Stomach (tissue), 4 donors: ENCODE measurements at regions not wholly inside any gene's neighbourhood (a gene's known extent, or its start where the extent isn't known, plus 50 kb on each side); places are given as distances from the start of the nearest gene placed in this dataset.

Experiments used
- POLR2A ChIP-seq, 4 donors: fragments of 450-650 bp; IDR thresholded peaks; one replicate each; pipeline ENCODE4 v1.6.1; 2016; ENCODE audit warnings: antibody characterized with exemption in 4 of 4, control low read depth in 2 of 4, mild to moderate bottlenecking in 1 of 4, moderate library complexity in 1 of 4
- POLR2AphosphoS5 ChIP-seq, 3 donors: sonication (generic); formaldehyde crosslinking; IDR thresholded peaks; one replicate each; pipeline ENCODE4 v1.6.1; 2016; ENCODE audit warnings: antibody characterized with exemption in 3 of 3
- TF ChIP-seq, protein P1 (sequence below), 7 experiments: fragments of 450-650 bp in 4 of 7; fragments of 200-600 bp in 3 of 7; sonication (generic) in 3 of 7; IDR thresholded peaks; one replicate each; pipeline ENCODE4 v1.5.1; 2016 to 2019; ENCODE audit warnings: antibody characterized with exemption in 7 of 7, control low read depth in 2 of 7, mild to moderate bottlenecking in 1 of 7

DNA sequence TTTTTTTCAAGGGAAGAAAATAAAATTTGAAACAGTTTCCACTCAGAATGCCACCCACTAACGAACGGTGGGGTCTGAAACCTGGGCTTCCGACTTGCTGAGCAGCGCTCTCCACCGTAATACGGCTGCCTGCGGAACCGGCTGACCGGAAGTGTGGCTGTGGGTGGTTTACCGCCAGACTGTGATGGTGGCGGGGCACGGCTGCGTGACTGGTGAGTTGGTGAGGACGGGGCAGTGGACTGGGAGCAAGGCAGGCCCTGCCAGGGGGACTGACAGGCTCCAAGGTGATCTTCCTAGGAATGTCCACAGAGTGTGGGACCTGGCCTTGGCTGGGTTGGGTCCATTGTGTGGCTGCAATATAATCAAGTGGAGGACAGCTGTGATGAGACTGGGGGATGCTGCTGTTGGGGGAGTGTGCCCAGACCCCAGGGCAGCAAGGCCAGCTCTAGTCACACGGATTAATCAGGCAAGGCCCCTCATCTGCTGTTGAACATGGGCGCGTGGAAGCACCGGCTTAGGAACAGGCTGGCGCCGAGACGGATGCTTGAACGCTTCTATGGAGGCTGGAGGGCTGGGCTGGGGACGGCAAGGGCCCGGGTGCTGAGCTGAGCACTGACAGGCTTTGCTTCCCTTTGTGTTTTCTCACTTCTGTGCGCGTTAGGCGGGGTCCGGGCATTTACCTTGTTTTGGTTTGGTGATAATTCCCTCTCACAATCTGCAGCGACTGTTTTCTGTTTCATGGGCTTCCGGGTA is 357.7 kb upstream of the SPRED2 start:
- TF ChIP-seq, protein P1, sequence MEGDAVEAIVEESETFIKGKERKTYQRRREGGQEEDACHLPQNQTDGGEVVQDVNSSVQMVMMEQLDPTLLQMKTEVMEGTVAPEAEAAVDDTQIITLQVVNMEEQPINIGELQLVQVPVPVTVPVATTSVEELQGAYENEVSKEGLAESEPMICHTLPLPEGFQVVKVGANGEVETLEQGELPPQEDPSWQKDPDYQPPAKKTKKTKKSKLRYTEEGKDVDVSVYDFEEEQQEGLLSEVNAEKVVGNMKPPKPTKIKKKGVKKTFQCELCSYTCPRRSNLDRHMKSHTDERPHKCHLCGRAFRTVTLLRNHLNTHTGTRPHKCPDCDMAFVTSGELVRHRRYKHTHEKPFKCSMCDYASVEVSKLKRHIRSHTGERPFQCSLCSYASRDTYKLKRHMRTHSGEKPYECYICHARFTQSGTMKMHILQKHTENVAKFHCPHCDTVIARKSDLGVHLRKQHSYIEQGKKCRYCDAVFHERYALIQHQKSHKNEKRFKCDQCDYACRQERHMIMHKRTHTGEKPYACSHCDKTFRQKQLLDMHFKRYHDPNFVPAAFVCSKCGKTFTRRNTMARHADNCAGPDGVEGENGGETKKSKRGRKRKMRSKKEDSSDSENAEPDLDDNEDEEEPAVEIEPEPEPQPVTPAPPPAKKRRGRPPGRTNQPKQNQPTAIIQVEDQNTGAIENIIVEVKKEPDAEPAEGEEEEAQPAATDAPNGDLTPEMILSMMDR (IDR thresholded peaks at IDR 0.05) = no peak
- TF ChIP-seq POLR2A (IDR thresholded peaks at IDR 0.05) (no peak), POLR2AphosphoS5 (IDR thresholded peaks at IDR 0.05) (no peak)
